Body of pancreas (tissue), 4 donors: ENCODE measurements at regions not wholly inside any gene's neighbourhood (a gene's known extent, or its start where the extent isn't known, plus 50 kb on each side); places are given as distances from the start of the nearest gene placed in this dataset.

Source experiments
- POLR2A ChIP-seq, 3 donors: fragments of 450-650 bp; IDR thresholded peaks; one replicate each; pipeline ENCODE4 v1.6.1; 2016; ENCODE audit warnings: antibody characterized with exemption in 3 of 3, mild to moderate bottlenecking in 2 of 3
- TF ChIP-seq, protein P1 (sequence below), 7 experiments: fragments of 450-650 bp in 4 of 7; fragments of 200-600 bp in 3 of 7; sonication (generic) in 3 of 7; IDR thresholded peaks; one replicate each; pipeline ENCODE4 v1.5.1; 2016 to 2019; ENCODE audit warnings: antibody characterized with exemption in 7 of 7

DNA sequence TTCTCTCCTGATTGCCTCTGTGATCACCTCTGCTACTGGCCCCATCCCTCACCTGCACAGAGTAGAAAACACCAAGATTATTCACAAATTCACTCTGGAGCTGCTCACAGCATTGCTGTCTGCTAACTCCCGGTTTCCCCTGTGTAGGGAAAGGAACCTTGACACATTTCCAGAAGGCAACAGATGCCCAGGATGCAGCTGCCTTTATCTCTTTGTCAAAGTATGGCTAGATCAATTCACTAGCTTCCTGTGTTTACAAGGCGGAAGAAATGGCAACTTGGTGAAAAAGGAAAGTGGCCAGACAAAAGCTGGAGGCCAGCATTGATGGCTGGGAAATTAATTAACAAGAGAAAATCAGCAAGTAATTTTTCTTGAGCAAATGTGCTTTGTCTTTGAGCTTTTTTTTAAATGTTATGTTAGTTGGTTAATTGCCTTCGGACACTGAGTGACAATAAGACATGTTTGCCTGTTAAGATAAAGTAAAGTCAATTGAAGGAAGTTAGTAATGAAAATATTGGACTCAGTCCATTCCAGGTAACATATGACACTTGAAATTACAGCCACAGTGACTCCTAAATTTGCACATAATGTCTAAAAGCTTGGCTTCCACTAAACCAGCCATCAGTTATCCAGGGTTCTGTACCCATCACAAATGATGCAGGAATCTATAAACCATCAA lies 394.6 kb upstream of the IL12A start:
- TF ChIP-seq, protein P1, sequence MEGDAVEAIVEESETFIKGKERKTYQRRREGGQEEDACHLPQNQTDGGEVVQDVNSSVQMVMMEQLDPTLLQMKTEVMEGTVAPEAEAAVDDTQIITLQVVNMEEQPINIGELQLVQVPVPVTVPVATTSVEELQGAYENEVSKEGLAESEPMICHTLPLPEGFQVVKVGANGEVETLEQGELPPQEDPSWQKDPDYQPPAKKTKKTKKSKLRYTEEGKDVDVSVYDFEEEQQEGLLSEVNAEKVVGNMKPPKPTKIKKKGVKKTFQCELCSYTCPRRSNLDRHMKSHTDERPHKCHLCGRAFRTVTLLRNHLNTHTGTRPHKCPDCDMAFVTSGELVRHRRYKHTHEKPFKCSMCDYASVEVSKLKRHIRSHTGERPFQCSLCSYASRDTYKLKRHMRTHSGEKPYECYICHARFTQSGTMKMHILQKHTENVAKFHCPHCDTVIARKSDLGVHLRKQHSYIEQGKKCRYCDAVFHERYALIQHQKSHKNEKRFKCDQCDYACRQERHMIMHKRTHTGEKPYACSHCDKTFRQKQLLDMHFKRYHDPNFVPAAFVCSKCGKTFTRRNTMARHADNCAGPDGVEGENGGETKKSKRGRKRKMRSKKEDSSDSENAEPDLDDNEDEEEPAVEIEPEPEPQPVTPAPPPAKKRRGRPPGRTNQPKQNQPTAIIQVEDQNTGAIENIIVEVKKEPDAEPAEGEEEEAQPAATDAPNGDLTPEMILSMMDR (IDR thresholded peaks at IDR 0.05), result no peak
- TF ChIP-seq POLR2A (IDR thresholded peaks at IDR 0.05), result no peak
